SKM-1 treated with dmso at 0.1 percent for 144 hours (cell line): ENCODE measurements at regions not wholly inside any gene's neighbourhood (a gene's known extent, or its start where the extent isn't known, plus 50 kb on each side); places are given as distances from the start of the nearest gene placed in this dataset.
A peak's percentile ranks its signal among the peaks of the same experiment; 100 is the strongest.

Experiments
- DNase-seq: peaks from one replicate; lab custom pipeline; 2025; ENCODE audit not compliant: unreplicated experiment; lab: John Stamatoyannopoulos, UW

DNA sequence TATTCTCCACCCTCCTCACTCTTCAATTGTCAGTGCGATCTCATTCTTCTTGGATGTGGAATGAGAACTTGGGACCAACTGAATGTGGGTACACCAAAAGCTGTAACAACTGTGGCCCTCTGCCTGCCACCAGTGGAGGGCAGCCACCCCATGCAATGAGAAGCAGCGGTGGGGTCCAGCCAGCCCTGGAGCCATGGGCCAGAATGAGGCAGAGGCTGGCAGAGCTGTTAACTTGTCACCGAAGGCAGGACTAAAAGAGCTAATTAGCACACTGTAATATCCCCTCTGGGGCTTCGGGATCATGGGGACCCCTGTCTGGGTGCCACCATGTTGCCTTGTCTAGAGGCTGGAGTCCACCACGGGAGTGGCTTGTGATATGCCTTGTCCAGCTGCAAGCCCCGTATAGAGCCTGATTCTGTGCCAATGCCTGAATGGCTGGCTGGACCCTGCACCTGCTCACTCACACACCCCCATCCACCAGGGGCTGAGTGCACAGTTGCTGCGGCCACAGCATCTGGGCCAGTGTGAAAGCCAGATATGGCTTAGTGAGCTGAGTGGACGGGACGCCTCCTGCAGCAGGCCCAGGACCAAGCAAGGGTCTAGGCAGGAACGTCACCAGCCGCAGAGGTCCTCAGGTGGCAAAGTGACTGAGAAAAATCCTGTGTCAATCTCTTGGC is 680.5 kb downstream of the DSC3 start:
- no peak for DNase-seq

DNA sequence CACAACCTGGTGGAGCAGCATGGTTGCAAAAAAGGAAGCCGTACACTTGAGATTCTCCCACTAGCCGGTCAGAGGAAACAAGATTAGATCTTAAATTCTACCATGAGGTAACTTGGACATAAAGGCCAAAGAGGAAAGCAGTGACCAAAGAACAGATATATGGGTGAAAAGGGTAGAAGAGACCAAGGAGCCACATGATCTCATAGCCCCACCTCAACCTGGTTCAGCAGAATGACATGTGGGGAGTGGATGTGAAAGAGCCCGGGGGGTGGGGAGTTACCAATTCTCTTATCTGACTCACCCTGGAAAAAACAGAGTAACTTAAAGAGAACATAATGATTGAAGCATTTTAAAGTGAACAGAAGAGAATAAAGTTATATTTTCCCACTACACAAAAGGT is 683.0 kb downstream of the DSC3 start:
- DNase-seq, result peak; percentile 17

DNA sequence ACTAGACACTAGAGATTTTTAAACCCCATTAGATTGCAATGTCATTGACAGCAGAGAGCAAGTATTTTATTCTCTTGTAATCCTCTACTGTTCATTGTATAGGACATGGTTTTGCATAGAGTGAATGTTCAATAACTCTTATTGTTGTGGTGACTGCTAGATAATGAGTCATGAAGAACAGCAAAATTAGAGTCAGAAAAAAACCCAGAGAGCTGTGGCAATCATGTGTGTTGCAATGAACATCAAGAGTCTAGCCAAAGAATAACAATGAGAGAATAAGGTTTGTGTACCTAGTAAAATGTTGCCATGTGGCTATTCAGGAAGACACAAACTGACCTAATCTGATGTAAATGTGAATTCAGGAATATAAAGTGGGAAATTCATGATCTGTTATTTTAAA is 684.0 kb downstream of the DSC3 start:
- DNase-seq, result peak; percentile 46

DNA sequence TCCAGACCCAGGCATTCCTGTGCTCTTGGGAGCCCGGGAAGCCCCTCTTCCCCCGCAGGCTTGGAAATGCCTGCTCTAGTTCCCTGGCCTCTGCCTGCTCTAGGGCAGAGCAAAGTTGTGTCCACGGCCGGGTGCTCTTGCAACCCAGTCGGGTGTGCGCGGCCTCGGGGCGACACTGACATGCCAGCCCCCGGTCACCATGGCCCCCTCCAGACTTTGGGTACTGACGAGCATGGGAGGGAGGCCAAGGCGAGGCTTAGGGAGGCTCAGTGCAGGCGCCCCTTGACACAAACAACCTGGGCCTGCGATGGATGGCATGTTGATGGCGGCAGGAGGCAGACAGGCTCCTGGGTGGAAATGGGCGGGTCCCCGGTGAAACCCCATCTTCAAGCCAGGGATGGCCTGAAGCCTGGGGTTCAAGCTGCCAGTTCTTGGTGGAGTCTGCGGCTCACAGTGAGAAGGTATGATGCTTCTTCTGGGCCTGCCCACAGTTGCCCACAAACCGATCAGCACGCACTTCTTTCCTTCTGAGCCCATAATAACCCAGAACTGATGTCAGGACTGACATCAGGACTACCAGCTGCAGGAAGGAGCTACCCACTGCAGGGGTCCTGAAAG is 689.9 kb downstream of the DSC3 start:
- DNase-seq, result no peak

DNA sequence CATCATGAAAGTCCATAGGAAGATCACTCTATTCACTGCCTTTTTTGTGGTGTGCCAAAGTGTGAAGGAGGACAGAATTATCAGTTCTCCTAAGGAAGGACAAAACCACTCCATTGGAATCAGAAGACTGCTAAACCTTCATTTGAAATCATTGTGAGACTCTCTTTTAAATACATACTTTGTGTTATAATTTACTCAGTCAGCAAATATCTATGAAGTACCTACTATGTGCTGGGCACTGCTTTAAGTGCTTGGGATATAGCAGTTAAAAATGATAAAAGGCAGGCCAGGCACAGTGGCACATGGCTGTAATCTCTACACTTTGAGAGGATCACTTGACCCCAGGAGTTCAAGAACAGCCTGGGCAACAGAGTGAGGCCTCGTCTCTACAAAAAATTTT is 692.3 kb downstream of the DSC3 start:
- no peak for DNase-seq

DNA sequence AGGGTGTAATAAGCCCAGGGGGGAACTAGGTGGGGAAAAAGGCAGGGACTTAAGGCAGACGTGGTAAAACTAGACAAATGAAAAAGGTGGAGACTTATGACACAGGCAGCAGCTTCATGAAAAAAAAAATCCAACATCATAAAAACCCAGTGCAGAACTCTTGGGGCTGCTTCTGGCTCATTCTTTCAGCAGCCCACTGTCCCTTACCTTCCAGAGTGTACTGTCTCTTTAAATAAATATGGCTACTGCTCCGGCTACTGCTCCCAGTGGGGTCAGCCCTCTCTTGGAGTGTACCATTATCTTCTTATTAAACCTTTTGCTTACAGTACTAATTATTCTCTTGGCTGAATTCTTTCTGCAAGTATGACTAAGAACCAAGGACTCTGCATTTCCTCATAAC is 699.5 kb downstream of the DSC3 start:
- no peak for DNase-seq

DNA sequence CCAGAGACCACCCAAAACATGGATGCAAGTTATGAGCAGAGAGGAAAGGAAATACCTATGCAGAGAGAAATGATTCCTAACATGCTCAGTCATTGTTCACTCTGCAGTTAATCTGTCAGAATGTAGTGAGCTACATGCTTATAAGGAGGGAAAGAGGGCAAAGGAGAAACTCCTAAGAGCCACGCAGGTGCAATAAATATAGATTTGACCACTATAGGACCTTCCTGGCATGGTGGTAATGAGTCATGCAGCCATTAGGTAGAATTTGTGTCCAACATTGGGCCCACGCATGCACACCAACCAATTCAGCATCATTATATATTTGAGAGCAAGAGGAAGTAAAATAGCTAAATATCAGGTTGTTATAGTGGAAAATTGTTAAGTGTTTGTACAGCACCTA is 699.9 kb downstream of the DSC3 start:
- DNase-seq, result no peak

DNA sequence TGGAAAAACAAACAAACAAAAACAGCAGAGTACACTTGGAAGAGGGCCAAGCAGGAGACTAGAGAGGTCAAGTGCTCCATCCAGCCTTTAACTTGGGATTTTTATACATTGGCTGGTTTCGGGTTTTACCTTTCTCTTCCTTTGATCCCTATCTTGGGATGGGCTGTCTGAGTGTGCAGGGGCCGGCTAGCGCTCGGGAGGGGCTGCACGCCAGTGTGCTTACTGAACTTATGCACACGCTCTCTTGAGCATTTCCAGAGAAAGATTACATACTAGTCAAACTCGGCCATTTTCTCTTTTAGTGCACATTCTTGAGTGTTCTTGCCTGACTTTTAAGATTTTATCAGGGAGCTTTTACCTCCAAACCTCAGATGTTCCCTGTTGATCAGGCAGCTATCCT is 707.8 kb downstream of the DSC3 start:
- no peak for DNase-seq

DNA sequence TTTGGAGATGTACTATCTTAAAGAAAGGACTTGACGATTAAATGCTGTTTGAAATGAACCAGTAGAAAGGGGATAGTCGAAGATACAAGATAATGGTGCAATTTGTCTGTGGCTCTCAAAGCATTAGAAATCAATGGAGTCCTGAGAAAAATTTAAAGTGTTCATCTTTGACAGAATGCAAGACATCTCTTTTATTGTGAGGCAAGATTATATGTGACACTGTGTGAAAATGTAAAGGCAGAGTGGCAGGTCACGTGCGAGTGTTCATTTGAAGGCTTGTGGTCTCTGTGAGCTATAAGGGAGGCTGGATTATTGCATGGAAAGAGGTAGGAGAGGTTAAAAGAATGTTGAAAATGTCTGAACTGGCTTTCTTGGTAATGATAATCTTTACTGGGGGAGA is 709.2 kb downstream of the DSC3 start:
- no peak for DNase-seq

DNA sequence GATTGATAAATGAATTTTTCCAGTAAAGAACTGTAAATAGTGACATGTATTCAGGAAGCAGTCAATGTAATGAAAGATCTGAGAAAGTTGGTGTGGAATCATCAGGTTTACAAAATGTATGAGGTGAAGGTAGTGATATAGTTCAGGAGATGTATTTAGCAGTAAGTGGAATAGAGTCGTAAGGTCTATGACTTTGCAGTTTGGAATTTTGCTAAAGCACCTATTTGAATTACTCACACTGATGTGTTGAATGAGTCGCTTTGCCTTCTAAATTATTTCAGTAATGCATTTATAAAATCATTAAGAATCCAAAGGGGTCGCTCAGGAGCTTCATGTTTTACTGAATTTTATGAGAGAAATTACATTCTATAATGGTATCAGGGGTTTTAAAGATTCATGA is 713.7 kb downstream of the DSC3 start:
- DNase-seq, result no peak

DNA sequence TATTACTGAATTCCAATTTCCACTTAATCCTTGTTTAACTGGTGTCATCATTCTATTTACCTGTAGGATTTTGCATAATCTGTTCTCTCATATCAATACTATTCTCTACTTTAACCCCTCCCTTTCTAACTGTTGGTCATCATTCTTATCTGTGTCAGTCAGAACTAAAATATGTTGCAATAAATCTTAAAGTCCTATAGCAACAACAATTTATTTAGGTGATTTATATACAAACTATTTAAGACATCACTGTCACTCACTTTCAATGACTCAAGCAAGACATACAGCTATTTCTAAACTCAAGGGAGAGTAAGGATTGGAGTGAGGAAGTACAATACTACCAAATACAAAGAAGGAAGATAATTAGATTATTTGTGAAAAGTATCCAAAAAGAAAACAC is 740.4 kb downstream of the DSC3 start:
- no peak for DNase-seq

DNA sequence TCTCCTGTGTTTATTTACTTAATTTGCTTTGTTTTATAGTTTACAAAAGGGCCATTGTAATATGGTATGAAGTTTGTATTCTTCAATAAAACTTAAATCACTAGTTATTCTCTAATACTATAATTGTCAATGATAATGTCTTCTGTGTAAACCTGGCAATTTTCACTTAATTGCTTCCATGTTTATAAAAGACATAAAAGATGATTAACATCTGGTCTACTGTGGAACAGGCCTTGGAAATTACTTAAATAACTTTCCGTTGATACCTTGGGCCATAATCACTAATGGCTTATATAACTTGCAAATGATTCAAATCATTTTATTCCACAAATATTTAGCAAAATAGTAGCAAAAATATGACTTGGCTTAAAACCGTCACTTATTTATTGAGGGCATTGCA is 743.8 kb downstream of the DSC3 start:
- DNase-seq, result no peak

DNA sequence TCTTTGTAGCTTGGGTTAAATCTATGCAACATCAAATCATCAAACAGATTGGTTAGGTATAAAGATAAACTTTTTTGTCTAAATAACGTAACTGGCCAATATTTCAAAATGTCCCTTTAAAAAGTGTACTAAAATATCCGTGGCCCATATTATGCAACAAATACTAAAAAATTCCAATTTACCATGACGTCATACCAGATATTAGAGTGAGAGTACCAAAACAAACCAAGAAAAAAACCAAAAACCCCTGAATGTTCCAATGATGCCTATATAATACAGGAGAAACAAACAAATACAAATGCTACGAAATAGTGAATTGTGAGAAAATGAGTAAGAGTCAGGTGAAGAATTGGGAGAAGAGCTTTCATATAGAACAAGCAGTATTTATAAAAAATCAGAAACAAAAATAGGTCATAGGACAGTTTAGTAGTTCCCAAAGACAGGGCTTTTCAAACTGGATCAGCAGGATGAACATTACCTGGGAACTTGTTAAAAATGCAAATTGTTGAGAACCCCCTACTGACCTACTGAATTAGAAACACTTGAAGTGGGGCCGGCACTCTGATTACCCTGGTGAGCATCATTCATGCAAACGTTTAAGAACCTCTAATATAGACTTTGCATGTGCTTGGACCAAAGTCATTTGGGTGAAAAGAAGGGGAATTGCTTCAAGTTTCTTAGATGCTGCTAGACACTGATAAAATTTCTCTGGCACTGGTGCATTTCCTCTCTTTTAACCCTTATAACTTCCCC is 753.7 kb downstream of the DSC3 start:
- DNase-seq, result no peak

DNA sequence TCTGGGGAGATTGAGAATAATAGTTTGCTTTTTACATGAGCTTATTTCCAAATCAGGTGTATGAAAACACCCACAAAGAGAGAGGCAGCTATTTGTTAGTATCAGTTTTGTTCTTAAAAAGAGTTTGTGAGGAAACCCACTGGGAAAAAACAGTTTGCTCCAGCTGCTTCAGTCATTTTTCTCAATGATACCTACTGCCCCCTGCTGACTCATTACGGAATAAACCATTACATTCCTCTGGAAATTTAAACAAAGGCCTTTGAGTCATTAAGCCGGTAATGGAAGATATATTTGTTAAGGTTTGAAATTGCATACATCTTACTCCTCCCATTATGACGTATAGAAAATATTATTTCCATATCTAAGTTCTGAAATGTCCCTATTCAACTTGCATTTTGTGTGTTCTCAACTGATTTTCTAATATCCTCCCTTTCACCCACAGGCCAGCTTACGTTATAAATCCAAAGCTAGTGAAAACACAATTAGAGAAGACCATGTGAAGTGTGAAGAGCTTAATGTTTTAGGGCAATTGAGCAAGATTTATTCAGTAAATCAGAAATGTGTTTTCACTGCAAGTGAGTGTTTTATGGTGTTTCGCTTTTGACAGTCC is 761.6 kb downstream of the DSC3 start:
- peak; percentile 18 for DNase-seq

DNA sequence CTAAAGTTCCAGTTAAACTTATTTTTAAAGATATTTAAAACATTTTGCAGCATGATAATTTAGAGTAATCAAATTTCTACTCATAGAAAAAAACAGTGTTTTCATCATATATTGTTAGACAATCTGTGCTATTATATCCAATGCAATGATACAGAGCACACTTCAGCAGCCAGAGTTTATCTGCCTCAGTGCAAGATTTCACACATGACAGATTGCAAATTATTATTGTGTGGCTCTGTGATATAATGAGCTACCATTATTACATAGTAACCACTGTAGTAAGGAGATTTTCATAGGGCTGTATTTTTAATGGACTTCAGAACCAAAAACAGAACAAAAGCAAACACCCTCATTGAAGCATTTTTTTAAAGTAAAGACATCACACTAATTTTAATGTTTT is 762.4 kb downstream of the DSC3 start:
- DNase-seq, result no peak

DNA sequence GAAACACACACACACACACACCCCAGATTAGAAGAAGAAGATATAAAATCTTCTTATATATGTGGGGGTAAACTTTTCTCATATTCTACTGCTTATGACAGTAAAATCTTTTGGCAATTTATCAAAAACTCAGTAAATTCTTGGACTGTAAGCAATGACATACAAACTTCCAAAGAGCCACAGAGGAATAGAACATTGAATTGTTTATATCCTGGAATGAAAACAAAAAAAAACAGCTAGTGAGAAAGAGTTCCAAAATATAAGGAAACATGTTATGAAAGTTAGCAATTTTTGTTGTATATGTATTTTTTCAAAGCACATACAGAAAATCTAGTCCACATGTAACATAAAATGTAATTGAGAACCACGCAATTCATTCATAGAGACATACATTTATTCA is 764.9 kb downstream of the DSC3 start:
- DNase-seq, result no peak

DNA sequence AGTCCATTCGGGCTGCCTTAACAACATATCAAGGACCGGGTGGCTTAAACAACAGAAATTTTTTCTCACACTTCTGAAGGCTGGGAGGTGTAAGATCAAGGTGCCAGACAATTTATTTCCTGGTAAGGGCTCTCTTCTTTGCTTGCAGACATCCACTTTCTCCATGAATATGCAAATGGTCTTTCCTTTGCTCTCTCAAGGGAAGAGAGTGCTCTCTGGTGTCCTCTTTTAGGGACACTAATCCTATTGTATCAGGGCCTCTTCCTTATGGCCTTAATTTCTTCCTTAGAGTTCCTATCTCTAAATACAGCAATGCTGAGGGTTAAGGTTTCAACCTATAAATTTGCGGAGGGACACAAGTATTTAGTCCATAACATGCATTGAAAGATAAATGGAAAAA is 770.8 kb downstream of the DSC3 start:
- no peak for DNase-seq

DNA sequence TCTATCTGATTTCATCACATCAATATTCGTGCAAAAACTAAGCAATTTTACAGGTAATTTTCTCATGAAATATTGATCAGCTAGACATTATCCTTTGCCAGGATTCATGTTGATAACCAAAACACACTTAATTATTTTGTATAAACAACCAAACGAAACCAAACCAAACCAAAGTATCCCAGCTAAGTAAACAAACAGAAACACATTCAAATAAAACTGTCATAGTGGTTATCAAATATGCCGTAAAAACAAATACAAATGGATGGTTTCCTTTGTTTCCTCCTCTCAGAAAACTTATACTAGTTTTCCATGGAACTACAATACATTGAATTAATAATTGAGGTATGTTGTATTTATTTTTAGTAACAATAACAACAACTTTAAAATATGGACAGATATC is 777.4 kb downstream of the DSC3 start:
- DNase-seq, result no peak

DNA sequence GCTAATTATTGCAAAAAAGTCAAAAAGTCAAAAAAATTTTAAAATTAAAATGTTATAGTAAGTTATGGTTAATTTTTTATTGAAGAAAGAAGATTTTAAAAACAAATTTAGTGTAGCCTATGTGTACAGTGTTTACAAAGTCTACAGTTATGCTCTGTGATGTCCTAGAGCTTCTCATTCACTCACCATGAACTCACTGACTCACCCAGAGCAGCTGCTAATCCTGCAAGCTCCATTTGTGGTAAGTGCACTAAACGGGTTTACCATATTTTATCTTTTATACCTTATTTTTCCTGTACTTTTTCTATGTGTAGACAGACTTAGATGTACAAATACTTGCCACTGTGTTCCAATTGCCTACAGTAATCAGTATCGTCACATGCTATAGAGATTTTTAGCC is 788.2 kb downstream of the DSC3 start:
- no peak for DNase-seq

DNA sequence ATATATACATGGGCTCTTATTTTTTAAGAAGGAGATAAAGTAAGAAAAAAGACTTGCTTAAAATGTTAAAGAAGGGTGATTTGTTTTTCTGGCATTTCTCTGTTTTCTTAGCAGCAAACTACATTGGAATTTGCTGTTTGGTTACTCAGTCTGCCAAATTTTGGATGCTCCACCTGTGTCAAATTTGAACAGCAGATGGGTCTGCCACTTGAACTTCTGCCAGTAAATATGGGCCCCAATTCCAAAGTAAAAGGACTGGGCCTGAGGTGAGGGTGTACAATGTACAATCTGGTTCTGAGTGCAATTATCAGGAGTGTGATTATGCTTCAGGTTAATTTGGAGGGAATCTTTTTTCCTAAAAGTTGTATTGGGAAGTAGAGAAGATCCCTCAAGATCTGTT is 794.5 kb downstream of the DSC3 start:
- DNase-seq, result no peak

DNA sequence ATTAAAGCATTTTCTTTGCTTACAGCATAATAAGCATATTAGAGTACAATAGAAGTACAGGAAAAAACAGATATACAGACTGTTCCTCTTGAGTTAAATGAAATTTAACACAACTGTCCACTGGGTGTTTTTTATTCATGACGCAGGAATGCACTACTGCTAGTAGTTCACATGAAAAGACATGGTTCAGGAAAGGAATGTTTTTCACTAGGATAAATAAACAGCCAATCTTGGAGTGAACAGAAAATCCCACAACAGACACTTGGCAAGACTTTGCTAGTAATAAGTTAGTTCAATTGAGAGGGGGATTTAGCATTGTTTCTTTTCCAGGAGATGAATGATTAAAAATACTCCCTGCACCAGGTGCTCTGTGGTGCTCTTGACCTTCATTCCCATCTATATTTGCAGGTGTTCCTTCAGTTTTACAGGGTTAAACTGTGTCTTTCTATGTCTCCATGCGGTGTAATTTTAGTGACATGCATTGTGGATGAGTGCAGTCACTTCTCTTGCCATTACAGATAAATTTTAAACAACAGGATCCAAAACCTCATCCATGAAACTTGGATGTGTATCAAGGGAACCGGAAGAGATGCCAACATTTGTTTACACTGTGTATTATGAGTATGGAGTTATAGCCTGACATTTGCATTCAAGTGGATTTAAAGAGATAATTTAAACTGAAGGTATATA is 796.6 kb downstream of the DSC3 start:
- no peak for DNase-seq

DNA sequence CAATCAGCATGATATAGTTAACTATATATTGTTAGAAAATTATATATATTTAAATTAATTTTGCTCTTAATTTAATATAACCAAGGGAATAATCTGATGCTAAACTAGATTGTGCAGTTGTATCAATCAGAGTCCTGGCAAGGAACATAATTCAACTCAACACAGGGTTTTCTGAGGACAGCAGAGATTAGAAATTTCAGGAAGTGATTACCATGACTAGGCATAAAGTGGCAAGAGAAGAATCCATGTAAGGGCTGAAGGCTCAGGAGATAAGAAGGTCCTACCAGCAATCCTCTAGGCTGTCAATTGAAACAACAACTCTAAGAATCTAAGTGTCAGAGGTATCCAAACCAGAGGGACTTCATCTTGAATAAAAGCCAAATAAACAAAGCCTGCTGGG is 807.8 kb downstream of the DSC3 start:
- DNase-seq, result no peak
